22Rv1 (cell line): ENCODE measurements at regions not wholly inside any gene's neighbourhood (a gene's known extent, or its start where the extent isn't known, plus 50 kb on each side); places are given as distances from the start of the nearest gene placed in this dataset.

Experiments used
- H3K27ac ChIP-seq: fragments of 450-650 bp; 2 replicates; pipeline ENCODE4 v1.5.1; 2017
- CTCF ChIP-seq: fragments of 450-650 bp; IDR thresholded peaks from 2 replicates; pipeline ENCODE4 v1.5.1; 2017; ENCODE audit warnings: mild to moderate bottlenecking
- ZFX ChIP-seq: fragments of 450-650 bp; IDR thresholded peaks from 2 replicates; pipeline ENCODE4 v1.6.1; 2017; ENCODE audit warnings: antibody characterized with exemption, borderline replicate concordance

DNA sequence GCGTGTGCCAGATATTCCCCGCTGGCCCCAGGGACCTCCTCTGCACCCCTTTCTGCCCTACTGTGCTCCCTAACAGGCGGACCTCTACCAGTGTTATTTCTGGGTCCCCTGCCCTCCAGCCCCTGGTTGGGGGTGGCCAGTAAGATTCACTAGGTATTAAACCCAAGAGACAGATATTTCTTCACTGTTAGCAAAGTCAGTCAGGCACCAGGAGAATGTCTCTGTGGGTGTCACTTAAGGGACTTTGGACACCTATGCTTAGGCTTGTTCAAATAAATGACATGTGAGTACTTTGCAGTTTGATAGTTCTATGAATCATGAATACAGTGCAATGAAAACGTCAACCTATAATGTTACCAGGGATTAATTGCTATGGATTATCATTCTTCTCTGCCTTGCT, 234.3 kb upstream of the IGFBP3 start:
- H3K27ac ChIP-seq = no peak overlapping the region
- no peak for TF ChIP-seq CTCF
- no peak for TF ChIP-seq ZFX

GRCh38 chr7:46153951-46154787, 233.1 kb upstream of the IGFBP3 start:
- TF ChIP-seq CTCF (no peak), ZFX (no peak)
- H3K27ac ChIP-seq = no peak overlapping the region

DNA sequence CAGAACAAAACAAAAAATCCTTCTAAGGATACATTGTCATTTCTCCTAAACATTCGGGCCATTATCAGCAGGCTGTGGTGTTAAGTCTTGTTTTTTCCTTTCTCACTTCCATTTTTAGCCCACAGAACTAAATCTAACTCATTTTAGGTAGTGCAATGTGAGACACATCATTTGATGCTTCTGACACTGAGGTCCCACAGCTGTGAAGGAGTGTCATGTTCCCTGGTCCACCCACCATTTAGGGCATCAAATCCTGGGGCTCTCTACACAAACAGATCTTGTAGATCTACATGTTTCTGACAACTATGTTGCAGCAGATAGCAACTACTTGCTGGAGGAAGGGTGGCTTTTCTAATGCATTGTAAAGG, 232.5 kb upstream of the IGFBP3 start:
- TF ChIP-seq CTCF = no peak
- H3K27ac ChIP-seq = no peak overlapping the region

DNA sequence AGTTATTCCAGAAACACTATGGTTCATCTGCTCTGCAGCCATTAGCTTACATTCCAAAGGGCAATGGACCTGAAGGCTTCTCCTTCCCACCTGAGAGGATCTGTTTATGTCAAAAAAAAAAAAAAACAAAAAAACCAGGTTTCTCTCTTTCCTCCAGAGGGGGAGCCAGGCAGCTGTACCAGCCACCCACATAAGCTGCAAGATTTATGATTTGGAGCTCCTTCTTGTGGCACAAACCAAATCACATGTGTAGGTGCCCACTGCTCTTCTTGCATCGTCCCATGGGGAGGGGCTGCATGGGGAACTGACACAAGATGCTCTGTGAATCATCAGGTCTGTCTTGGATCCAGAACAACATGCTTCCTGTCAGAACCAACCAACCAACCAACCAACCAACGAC, 231.6 kb upstream of the IGFBP3 start:
- H3K27ac ChIP-seq = no peak overlapping the region
- TF ChIP-seq CTCF (no peak; the same call in 1 of the 2 replicates), ZFX (no peak)

- TF ChIP-seq ZFX = no peak
- TF ChIP-seq CTCF = no peak
- H3K27ac ChIP-seq = no peak overlapping the region
These were observed 229.6 kb upstream of the IGFBP3 start for GRCh38 chr7:46150721-46151120.

DNA sequence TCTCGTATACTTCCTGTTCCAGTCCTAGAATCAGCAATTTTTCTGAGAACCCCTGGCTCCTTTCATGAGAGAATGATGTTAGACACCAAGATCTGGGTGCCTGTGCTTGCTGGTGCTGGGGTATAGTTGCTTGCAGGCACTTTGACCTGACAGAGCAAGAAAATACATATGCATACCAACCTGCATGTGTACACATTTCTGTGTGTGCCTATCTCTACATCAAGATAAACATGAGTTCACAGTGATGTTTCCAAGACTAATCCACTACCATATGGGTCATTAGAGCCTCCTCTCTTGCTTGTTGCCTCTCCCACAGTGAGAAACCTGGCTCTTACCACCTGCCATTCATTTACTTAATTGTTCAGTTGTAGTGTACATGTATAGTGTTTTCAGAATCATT, 229.1 kb upstream of the IGFBP3 start:
- no peak overlapping the region for H3K27ac ChIP-seq
- TF ChIP-seq ZFX (no peak), CTCF (no peak)

GRCh38 chr7:46147871-46148270, 226.8 kb upstream of the IGFBP3 start:
- no peak overlapping the region for H3K27ac ChIP-seq
- TF ChIP-seq ZFX = no peak
